ENCODE measurements at regions not wholly inside any gene's neighbourhood (a gene's known extent, or its start where the extent isn't known, plus 50 kb on each side); places are given as distances from the start of the nearest gene placed in this dataset.

GRCh38 chr5:82942083-82942881 is 134.9 kb downstream of the TMEM167A start:
- TF ChIP-seq EP300 (IDR thresholded peaks at IDR 0.05) (no peak), CTCF (IDR thresholded peaks at IDR 0.05) (no peak), POLR2A (IDR thresholded peaks at IDR 0.05) (no peak)

All from tibial nerve (tissue), 4 donors.